GM18499 (cell line): ENCODE measurements at regions not wholly inside any gene's neighbourhood (a gene's known extent, or its start where the extent isn't known, plus 50 kb on each side); places are given as distances from the start of the nearest gene placed in this dataset.

ENCODE experiments used
- ATAC-seq: cut with Tn5 transposase; IDR thresholded peaks from one replicate; pipeline ENCODE4 v1.9.1; 2021; ENCODE audit warnings: moderate number of reproducible peaks; ENCODE audit not compliant: insufficient read depth, unreplicated experiment

DNA sequence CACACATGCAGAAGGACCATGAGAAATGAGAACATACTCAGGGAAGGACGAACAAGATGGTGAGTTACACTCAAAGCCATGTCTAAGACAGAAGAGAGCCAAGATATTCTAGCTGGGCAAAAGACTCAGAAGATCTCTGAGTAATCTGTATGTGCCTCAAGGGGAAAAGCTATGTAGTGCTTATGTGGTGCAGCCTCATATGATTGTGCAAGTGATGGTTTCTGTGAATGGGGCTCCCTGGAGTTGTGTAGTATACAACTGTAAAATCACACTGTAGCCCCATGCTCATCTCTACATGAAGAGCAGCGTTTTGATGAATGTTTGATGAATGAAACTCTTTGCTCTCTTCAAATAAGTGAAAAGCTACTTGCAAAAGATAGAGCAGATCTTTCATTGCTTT lies 57.5 kb downstream of the OSR1 start:
- ATAC-seq: no peak

GRCh38 chr2:19299522-19299921 lies 58.9 kb downstream of the OSR1 start:
- ATAC-seq: no peak

DNA sequence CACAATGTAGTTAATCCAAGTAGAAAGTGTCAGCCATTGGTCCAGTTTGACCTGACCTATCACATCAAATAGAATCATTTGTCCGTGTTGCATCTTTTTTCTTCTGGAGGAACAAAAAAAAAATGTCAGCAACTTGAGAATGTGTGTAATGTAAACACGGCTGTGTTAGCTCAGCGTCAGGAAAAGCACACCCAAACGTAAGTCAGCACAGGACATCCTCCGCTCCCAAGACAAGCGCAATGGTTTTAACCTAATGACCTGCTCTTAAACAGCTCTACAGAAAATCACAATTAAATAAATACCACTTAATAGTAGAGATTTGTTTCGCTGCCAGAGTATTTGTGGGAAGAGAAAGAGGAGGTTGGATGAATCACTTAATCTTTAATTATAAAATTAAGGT lies 59.4 kb downstream of the OSR1 start:
- ATAC-seq: no peak

GRCh38 chr2:19297716-19298115 lies 60.7 kb downstream of the OSR1 start:
- ATAC-seq: no peak

DNA sequence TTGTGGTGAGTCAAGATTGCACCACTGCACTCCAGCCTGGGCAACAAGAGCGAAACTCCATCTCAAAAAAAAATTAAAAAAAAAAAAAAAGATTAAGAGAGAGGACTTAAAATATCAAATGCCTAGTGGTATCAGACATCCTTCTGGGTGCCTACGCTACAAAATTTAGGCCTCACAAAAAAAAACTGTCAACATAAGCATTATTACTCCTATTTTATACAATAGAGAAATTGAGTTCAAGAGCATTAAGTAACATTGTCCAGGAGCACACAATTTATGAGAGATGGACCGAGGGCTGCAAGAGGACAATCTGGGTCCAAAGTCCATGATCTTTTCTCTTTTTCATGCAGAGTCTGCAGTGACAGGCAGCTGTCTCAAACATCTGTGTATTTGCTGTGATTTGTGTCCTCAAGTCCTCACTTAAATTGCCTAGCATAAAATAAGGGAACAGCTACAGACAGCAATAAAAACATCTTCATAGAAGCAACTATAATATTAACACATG lies 62.4 kb downstream of the OSR1 start:
- no peak for ATAC-seq

GRCh38 chr2:19292007-19292406 lies 66.4 kb downstream of the OSR1 start:
- ATAC-seq: no peak

- no peak for ATAC-seq
Measured at GRCh38 chr2:19288291-19288690, 70.1 kb downstream of the OSR1 start.

DNA sequence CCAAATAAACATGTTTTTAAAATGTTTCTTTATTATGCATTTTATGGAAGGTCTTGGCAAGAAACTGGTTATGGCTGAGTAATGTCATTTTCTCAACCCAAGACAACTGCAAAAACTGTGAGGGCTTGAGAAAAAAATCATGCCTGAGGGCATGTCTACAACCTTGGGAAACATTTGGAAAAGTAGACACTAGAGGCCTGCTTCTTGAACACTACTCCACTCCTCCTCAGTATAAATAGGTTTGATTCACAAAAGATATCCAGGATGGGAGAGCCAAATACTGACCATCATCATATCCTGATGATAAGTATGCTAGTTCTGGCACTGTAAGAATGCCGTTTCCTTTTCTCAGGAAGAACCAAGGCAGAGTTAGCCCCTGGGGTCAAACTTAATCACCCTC lies 71.1 kb downstream of the OSR1 start:
- no peak for ATAC-seq

GRCh38 chr2:19282305-19282704 lies 76.1 kb downstream of the OSR1 start:
- ATAC-seq: no peak

DNA sequence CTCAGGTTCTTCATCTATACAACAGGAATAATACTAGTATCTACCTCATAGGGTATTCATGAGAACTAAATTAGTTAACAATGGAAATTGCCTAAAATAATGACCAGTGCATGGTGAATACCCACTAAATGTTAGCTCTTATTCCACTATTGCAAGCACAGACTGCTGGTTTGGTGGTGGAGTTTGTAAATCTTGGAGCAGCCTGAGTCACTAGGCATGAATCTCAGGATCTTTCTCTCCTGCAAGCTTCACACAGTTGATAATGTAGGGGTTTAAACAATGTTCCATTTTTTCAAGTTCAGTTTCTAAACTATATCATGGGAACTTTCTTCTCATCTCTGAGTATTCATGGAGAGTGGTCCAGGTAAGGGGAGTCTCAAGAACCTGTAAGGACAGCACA lies 84.0 kb downstream of the OSR1 start:
- no peak for ATAC-seq

- no peak for ATAC-seq
Measured at GRCh38 chr2:19272941-19273470, 85.4 kb downstream of the OSR1 start.

GRCh38 chr2:19272039-19272438 lies 86.4 kb downstream of the OSR1 start:
- no peak for ATAC-seq

GRCh38 chr2:19264852-19265251 lies 93.6 kb downstream of the OSR1 start:
- ATAC-seq: no peak

DNA sequence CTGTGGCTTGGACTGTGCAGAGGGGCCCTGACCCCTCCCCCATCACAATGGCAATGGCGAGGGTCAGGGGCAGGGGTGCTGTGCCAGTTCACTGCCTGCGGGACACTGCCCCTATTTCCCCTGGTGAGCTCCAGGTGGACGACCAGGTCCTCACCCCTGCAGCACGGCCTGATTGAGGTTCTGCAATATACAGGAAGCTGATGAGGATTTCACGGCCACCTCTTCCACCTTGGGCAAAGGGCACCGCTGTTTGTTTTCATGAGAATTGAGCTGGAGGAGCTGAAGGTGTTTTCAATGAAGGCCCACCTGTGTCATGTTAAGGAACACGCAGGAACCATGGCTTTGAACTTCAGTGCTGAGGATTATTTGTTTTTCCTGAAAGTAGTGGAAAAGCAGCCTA lies 96.3 kb downstream of the OSR1 start:
- no peak for ATAC-seq

GRCh38 chr2:19261061-19261460 lies 97.4 kb downstream of the OSR1 start:
- no peak for ATAC-seq

DNA sequence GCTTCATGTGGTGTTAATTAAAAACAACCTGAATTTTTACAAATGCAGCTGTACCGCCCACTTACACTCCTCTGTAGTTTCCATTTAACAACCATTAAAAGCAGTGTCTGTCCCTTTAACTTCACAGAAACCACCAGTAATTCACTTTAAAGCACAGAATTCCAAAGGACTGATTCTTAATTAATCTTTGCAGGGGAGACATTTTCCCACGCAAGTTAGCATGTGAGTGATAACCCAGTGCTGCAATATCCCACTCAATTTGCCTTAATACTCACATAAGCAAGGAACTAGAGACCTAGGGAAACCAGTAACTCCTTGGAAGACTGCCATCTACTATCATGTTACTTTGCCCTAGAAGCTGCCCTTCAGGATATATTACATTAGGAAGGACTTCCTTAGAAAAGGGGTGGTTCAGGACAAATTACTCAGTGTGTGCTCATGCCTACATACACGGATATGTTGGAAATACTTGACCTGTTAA lies 102.3 kb downstream of the OSR1 start:
- no peak for ATAC-seq

- no peak for ATAC-seq
Measured at GRCh38 chr2:19255481-19255880, 102.9 kb downstream of the OSR1 start.

- no peak for ATAC-seq
Measured at GRCh38 chr2:19251554-19251953, 106.9 kb downstream of the OSR1 start.

- ATAC-seq: no peak
Measured at GRCh38 chr2:19250906-19251305, 107.5 kb downstream of the OSR1 start.

DNA sequence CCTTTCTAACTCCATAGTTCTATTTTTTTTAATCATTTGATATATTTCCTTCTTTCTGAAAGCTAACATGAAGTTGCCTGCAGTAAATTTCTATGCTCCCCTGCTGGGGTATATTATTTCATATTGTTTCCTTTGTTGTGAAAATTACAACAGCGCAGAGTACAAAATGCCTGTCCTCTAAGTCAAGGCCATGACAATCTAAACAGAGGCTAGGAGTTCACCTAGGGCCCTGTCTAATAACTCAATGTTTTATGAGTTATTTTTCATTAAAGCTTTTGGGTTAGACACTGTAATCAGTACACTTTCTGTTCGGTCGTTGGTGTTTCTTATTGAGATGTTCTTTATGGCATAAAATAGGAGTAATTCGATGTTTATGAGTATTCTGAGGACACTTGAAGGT lies 111.2 kb downstream of the OSR1 start:
- ATAC-seq: no peak

GRCh38 chr2:19246496-19246895 lies 111.9 kb downstream of the OSR1 start:
- no peak for ATAC-seq

DNA sequence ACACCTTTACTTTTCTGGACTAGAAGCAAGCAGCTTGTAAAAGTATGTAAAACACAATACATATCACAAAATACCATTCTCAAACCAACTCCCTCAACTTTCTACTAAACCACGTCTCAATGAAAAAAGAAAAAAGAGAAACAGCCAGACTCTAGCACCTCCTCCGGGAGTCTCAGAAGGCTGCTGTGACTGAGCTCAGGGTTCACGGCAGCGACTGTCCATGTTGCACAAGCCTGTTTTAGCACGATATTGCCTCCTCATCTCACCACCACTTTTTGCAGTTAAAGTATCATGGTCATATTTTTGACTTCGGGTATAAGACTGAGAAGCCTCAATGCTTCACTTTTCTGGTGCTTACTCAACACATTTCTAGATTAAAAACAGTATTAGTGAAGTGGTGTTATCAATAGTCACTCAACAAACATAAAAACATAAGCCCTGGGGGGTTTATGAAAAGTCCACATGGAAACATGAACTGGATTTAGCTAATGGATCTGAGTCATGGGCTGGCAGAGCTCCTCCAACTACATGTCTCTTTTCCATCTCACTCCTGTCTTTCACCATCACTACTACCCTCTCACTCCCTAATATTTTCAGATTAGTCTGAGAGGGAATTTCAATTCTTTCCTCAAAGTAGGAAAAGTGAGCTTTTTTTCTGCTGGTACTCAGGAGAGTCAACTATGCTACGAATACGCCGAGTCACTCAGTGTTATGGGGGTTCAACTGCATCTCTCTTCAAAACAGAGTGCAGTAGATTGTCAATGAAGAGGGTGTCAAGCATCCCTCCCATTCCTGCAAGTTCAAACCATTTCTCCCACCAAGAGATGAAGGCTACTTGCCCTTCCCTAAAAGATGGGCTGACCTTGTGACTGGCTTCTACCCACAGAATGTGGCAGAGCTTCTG lies 113.7 kb downstream of the OSR1 start:
- no peak for ATAC-seq
